ENCODE measurements at regions not wholly inside any gene's neighbourhood (a gene's known extent, or its start where the extent isn't known, plus 50 kb on each side); places are given as distances from the start of the nearest gene placed in this dataset.

- no peaks in the 10 kb centered on the region for H3K9me3 ChIP-seq (ENCODE audit: insufficient read depth, low read depth)
- ChIA-PET CTCF (no interaction called here), POLR2A (ENCODE audit: unreplicated experiment) (no interaction called here)
- no peaks in the 10 kb centered on the region for H3K9me2 ChIP-seq (ENCODE audit: insufficient read depth)
- H3K27ac ChIP-seq, result no peak overlapping the region
- H3K79me2 ChIP-seq (ENCODE audit: low read depth), result no peaks in the 10 kb centered on the region
- no peaks in the 10 kb centered on the region for H3F3A ChIP-seq (ENCODE audit: insufficient read depth, low read depth)
- no TSS peak for BruUV-seq (replicated peaks)
- H3K27me3 ChIP-seq (ENCODE audit: insufficient read depth, low read depth), result peaks cover 88% of the 10 kb centered on the region
- intact Hi-C loops (cut with micrococcal nuclease; ENCODE audit: unreplicated experiment), result no loop called here
- no peaks in the 10 kb centered on the region for H4K20me1 ChIP-seq (ENCODE audit: insufficient read depth)
- no peaks in the 10 kb centered on the region for H3K36me3 ChIP-seq (ENCODE audit: low read depth)
- TF ChIP-seq CTCF (conservative IDR thresholded peaks at IDR 0.05), result no peak
- no peak for TF ChIP-seq EZH2 (IDR thresholded peaks at IDR 0.05; ENCODE audit: low read depth)
- H2AFZ ChIP-seq, result no peak overlapping the region
- no peak overlapping the region for H3K4me3 ChIP-seq
- no peak for DNase-seq
- H3K4me2 ChIP-seq, result no peak overlapping the region
- H3K4me1 ChIP-seq (replicated peaks; ENCODE audit: insufficient read depth), result no peaks in the 10 kb centered on the region
Observed at GRCh38 chr22:23369054-23369685, 188.9 kb downstream of the BCR start.

All from PC-9 (cell line).